PC-9 (cell line): ENCODE measurements at regions not wholly inside any gene's neighbourhood (a gene's known extent, or its start where the extent isn't known, plus 50 kb on each side); places are given as distances from the start of the nearest gene placed in this dataset.

ENCODE experiments used
- CTCF ChIP-seq: fragments of 200-600 bp; sonication (generic); conservative IDR thresholded peaks from 2 replicates; pipeline ENCODE4 v1.6.1; 2017; ENCODE audit warnings: mixed run types, antibody characterized with exemption, mild to moderate bottlenecking, moderate library complexity
- EZH2 ChIP-seq: fragments of 200-600 bp; sonication (generic); IDR thresholded peaks from 2 replicates; pipeline ENCODE4 v1.8.0; 2017; ENCODE audit warnings: antibody characterized with exemption, low read depth

DNA sequence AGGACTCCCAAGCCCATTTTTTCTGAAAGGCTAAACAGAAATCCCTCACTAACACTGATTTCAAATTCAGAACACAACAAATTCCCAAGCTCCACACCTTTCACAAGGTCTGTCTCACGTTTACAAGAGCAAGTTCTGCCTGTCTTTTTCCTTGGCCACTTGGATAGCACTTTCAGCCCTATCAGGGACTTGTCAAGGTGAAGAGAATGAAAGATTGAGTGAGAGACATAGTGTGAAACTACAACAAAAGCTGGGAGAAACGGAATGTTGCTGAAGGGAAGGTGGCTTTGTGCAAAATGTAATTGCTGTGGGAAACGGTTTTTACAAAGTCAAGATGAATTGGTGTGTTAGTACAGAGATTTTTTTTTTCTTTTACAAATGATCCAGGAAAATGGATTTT lies 89.4 kb upstream of the GATA6 start:
- TF ChIP-seq CTCF (no peak), EZH2 (no peak)
